ENCODE measurements at regions not wholly inside any gene's neighbourhood (a gene's known extent, or its start where the extent isn't known, plus 50 kb on each side); places are given as distances from the start of the nearest gene placed in this dataset.
A peak's percentile ranks its signal among the peaks of the same experiment; 100 is the strongest.

DNA sequence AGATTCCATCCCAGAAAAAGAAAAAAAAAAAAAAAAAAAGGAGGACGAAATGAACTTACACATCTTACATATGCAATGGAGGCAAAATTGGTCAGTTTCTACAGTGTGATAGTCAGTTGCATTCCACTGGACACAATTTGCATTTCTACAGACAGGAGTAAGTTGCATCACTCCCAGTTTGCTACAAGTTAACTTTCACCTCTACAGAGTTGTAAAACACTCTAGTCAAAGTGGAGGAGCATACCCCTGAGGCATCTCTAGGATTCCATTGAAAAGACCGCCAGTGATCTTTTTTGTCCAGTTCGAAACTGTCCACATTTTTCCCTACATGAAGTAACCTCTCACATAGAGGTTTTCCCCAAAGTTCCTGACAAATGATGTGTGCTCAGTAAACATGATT is 202.8 kb downstream of the VAPA start:
- H3K4me1 Mint-ChIP-seq (ENCODE audit: low read depth): peaks cover 28% of the 10 kb centered on the region
- H3K9me3 Mint-ChIP-seq: no peaks in the 10 kb centered on the region
- H3K27me3 Mint-ChIP-seq: no peaks in the 10 kb centered on the region

GRCh38 chr18:10119528-10119927 is 205.7 kb downstream of the VAPA start:
- H3K9me3 Mint-ChIP-seq: no peaks in the 10 kb centered on the region
- no peaks in the 10 kb centered on the region for H3K36me3 Mint-ChIP-seq (ENCODE audit: low read depth)
- no peaks in the 10 kb centered on the region for H3K27me3 Mint-ChIP-seq
- H3K4me1 Mint-ChIP-seq (ENCODE audit: low read depth): peaks cover 21% of the 10 kb centered on the region
- no peak overlapping the region for H3K4me3 Mint-ChIP-seq
- H3K27ac Mint-ChIP-seq: no peak overlapping the region
- intact Hi-C loops (cut with micrococcal nuclease): no loop called here

More for the DNA sequence above, 202.8 kb downstream of the VAPA start:
- intact Hi-C loops (cut with micrococcal nuclease): no loop called here
- H3K27ac Mint-ChIP-seq: no peak overlapping the region
- no peak overlapping the region for H3K4me3 Mint-ChIP-seq
- H3K36me3 Mint-ChIP-seq (ENCODE audit: low read depth): no peaks in the 10 kb centered on the region

DNA sequence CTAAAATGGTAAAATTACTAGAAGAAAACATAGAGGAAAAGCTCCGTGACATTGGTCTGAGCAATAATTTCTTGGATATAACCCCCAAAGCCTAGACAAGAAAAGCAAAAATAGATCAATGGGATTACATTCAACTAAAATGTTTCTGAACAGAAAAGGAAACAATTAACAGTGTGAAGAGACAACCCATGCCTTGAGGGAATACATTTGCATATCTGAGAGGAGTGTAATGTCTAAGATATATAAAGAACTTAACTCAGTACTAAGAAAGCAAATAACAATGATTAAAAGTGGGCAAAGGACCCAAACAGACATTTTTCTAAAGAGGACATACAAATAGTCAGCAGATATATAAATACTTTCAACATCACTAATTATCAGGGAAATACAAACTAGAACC is 206.2 kb downstream of the VAPA start:
- H3K27ac Mint-ChIP-seq: no peak overlapping the region
- no peaks in the 10 kb centered on the region for H3K36me3 Mint-ChIP-seq (ENCODE audit: low read depth)
- H3K4me3 Mint-ChIP-seq: no peak overlapping the region
- no peaks in the 10 kb centered on the region for H3K9me3 Mint-ChIP-seq
- intact Hi-C loops (cut with micrococcal nuclease): no loop called here
- peaks cover 21% of the 10 kb centered on the region for H3K4me1 Mint-ChIP-seq (ENCODE audit: low read depth)
- no peaks in the 10 kb centered on the region for H3K27me3 Mint-ChIP-seq

GRCh38 chr18:10120622-10121021 is 206.8 kb downstream of the VAPA start:
- Mint-ChIP-seq H3K27ac (no peak overlapping the region), H3K4me1 (ENCODE audit: low read depth) (peaks cover 23% of the 10 kb centered on the region), H3K9me3 (no peaks in the 10 kb centered on the region), H3K36me3 (ENCODE audit: low read depth) (no peaks in the 10 kb centered on the region), H3K27me3 (no peaks in the 10 kb centered on the region), H3K4me3 (no peak overlapping the region)
- intact Hi-C loops (cut with micrococcal nuclease): no loop called here

GRCh38 chr18:10121028-10121427 is 207.2 kb downstream of the VAPA start:
- intact Hi-C loops (cut with micrococcal nuclease): no loop called here
- Mint-ChIP-seq H3K27ac (no peak overlapping the region), H3K27me3 (no peaks in the 10 kb centered on the region), H3K36me3 (ENCODE audit: low read depth) (no peaks in the 10 kb centered on the region), H3K4me3 (no peak overlapping the region), H3K9me3 (no peaks in the 10 kb centered on the region), H3K4me1 (ENCODE audit: low read depth) (peaks cover 21% of the 10 kb centered on the region)

DNA sequence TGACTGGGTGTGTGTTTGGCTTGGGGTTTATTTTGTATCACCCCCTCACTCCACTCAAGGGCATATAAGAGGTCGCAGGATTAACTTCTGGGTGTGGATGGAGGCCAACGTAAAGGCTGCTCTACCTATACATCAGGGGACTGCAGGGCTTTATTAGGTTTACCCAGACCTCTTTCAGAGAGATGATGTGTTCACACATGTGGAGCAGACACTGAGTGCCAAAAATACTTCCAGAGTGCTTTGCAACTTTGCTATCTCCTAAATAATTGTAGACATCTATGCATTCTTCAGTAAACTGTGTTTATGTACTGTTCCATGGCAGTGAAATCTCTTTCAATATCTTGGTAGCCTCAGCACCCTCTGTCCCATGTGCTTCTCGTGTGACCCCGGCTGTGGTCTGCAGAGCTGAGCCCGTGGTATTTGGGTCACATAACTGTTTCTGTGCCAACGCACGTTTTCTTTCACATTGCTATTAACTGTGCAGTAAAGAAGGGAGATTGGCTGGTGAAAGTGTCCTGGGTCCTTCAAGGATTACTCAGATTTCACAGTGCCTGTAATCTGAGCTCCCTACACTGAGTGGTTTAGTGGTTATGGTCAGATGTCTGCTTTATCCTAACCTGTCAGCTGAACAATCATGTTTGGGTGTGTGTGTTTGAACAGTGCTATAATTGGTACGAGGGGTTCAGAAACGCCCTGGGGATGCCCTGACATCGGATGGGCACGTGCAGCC is 208.1 kb downstream of the VAPA start:
- Mint-ChIP-seq H3K4me1 (ENCODE audit: low read depth) (peaks cover 21% of the 10 kb centered on the region), H3K27me3 (no peaks in the 10 kb centered on the region), H3K36me3 (ENCODE audit: low read depth) (no peaks in the 10 kb centered on the region), H3K27ac (no peak overlapping the region), H3K9me3 (no peaks in the 10 kb centered on the region), H3K4me3 (no peak overlapping the region)
- intact Hi-C loops (cut with micrococcal nuclease): no loop called here

DNA sequence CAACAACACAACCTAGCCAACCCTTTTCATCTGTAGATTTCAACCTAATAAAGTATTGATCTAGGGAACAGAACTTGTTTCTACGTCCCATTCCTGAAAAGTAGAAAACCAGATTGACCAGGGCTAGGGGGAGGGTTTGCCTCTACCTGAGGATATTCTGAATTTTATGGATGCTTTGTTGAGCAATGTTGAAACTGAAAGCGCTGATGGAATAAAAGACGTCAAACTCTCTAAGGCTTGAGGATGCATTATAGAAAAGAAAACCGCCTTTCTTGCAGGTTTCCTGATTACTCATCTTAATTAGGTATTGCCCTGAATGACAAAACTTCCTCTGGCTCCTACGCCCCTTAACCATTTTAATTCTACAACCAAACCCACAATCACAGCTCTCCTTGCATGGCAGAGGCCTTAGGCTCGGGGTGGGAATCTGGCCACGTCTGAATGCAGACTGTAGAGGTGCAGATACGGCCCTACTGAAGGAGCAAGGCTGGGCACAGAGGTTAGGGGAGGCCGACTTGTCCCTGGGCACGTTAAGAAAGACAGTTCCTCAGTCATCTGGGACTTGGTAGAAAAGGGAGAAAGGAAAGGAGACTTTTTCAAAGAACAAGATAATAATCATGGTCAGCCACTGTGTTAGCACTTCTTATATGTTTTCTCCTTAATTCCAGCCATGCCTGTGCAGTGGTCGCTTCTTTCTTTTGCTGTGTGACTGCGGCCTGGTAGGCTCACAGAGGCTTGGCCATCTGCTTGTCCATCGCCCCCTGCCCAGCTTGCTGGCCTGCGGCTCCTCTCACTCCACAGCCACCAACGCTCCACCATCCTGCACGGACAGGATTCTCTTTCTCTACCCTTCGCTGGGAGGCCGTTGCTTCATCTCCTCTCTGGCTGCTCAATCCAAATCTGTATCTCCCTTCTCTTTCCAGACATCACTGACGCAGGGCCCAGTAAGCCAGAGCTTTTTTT is 209.5 kb downstream of the VAPA start:
- no peaks in the 10 kb centered on the region for H3K27me3 Mint-ChIP-seq
- no peaks in the 10 kb centered on the region for H3K36me3 Mint-ChIP-seq (ENCODE audit: low read depth)
- no peaks in the 10 kb centered on the region for H3K9me3 Mint-ChIP-seq
- peaks cover 21% of the 10 kb centered on the region for H3K4me1 Mint-ChIP-seq (ENCODE audit: low read depth)
- H3K4me3 Mint-ChIP-seq: no peak overlapping the region
- peak overlapping the region; percentile 10 for H3K27ac Mint-ChIP-seq
- intact Hi-C loops (cut with micrococcal nuclease): no loop called here

- H3K27ac Mint-ChIP-seq: peak overlapping the region; percentile 5
Measured at GRCh38 chr18:10124071-10124470, 210.3 kb downstream of the VAPA start.

DNA sequence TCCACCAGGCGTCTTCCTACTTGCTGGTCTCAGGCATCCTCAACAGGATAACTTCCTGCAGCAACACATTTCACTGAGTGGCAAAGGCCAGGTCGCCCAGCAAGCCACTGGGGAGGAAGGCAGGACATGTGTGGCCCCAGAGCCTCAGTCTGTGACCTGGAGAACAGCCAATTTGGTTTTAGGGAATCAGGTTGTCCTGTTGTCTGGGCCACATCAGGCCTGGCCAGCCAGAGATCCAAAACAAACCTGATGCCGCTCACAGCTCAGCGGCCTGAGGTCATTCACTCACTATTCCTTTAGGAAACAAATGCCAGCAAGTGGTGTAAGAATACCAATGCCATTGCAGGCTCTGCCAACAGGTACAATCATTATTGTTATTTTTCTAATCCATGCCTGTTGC is 210.7 kb downstream of the VAPA start:
- Mint-ChIP-seq H3K27ac (peak overlapping the region; percentile 5), H3K9me3 (no peaks in the 10 kb centered on the region), H3K4me1 (ENCODE audit: low read depth) (peaks cover 21% of the 10 kb centered on the region), H3K36me3 (ENCODE audit: low read depth) (no peaks in the 10 kb centered on the region), H3K27me3 (no peaks in the 10 kb centered on the region), H3K4me3 (no peak overlapping the region)
- intact Hi-C loops (cut with micrococcal nuclease): no loop called here

More at GRCh38 chr18:10124071-10124470, 210.3 kb downstream of the VAPA start:
- Mint-ChIP-seq H3K4me1 (ENCODE audit: low read depth) (peaks cover 21% of the 10 kb centered on the region), H3K9me3 (no peaks in the 10 kb centered on the region), H3K4me3 (no peak overlapping the region), H3K36me3 (ENCODE audit: low read depth) (no peaks in the 10 kb centered on the region), H3K27me3 (no peaks in the 10 kb centered on the region)
- intact Hi-C loops (cut with micrococcal nuclease): no loop called here

DNA sequence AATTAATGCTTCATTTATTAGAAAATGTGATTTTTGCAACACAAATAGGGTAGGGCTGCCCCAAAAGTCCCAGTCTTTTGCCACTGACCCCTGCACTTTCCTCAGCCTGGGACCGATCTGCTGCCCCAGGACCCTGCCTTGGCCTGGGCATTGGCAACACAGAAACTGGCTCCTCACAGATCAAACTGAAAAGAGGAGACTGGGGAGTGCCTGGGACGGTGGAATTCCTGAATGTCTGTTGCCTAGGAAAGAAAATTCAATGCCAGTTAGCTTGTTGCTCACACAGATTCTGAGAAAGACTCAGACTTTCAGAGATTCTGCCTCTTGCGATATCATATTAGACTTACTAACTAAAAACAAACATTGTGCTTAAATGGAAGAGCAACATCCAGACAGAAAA is 211.2 kb downstream of the VAPA start:
- H3K27ac Mint-ChIP-seq: no peak overlapping the region
- no peaks in the 10 kb centered on the region for H3K9me3 Mint-ChIP-seq
- no peaks in the 10 kb centered on the region for H3K36me3 Mint-ChIP-seq (ENCODE audit: low read depth)
- no peaks in the 10 kb centered on the region for H3K27me3 Mint-ChIP-seq
- peaks cover 21% of the 10 kb centered on the region for H3K4me1 Mint-ChIP-seq (ENCODE audit: low read depth)
- H3K4me3 Mint-ChIP-seq: no peak overlapping the region
- intact Hi-C loops (cut with micrococcal nuclease): no loop called here

- H3K27me3 Mint-ChIP-seq: peaks cover 15% of the 10 kb centered on the region
- H3K4me1 Mint-ChIP-seq (ENCODE audit: low read depth): peaks cover 43% of the 10 kb centered on the region
- no peak overlapping the region for H3K27ac Mint-ChIP-seq
- H3K4me3 Mint-ChIP-seq: no peak overlapping the region
- H3K9me3 Mint-ChIP-seq: no peaks in the 10 kb centered on the region
- H3K36me3 Mint-ChIP-seq (ENCODE audit: low read depth): no peaks in the 10 kb centered on the region
- intact Hi-C loops (cut with micrococcal nuclease): no loop called here
Measured at GRCh38 chr18:10127729-10128128, 213.9 kb downstream of the VAPA start.

DNA sequence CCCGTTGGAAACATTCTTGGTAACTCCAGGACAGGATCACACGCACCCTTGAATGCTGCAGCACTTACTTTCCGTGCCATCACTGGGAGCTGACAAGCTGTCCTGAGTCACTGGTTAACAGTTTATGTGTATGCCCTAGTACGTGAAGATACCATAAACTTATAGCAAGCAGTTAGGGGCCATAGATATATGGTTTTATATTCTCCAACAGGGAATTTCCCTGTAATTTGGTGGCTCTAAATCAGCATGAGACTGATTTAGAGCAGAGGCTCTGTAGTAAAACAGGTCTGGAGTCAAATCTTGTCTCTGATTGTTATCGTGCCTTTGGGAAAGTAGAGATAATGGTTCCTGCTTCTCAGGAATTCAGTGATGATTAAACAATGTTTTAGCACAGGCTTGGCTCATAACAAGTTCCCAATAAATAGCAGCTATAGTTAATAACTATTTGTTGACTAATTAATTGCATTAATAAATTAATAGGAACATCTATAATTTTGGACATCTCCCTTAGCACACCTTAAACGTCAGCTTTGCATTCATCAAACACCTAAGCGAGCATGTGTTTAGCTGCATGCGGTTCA is 215.2 kb downstream of the VAPA start:
- no peak overlapping the region for H3K4me3 Mint-ChIP-seq
- peaks cover 23% of the 10 kb centered on the region for H3K27me3 Mint-ChIP-seq
- no peaks in the 10 kb centered on the region for H3K36me3 Mint-ChIP-seq (ENCODE audit: low read depth)
- H3K9me3 Mint-ChIP-seq: no peaks in the 10 kb centered on the region
- peaks cover 32% of the 10 kb centered on the region for H3K4me1 Mint-ChIP-seq (ENCODE audit: low read depth)
- H3K27ac Mint-ChIP-seq: no peak overlapping the region
- intact Hi-C loops (cut with micrococcal nuclease): no loop called here

GRCh38 chr18:10130606-10131005 is 216.8 kb downstream of the VAPA start:
- Mint-ChIP-seq H3K27ac (no peak overlapping the region), H3K4me3 (no peak overlapping the region), H3K27me3 (peaks cover 27% of the 10 kb centered on the region), H3K36me3 (ENCODE audit: low read depth) (no peaks in the 10 kb centered on the region), H3K4me1 (ENCODE audit: low read depth) (peaks cover 22% of the 10 kb centered on the region), H3K9me3 (no peaks in the 10 kb centered on the region)
- intact Hi-C loops (cut with micrococcal nuclease): no loop called here

GRCh38 chr18:10131081-10131459 is 217.3 kb downstream of the VAPA start:
- Mint-ChIP-seq H3K27ac (no peak overlapping the region), H3K9me3 (no peaks in the 10 kb centered on the region), H3K4me1 (ENCODE audit: low read depth) (peaks cover 22% of the 10 kb centered on the region), H3K4me3 (no peak overlapping the region), H3K27me3 (peaks cover 27% of the 10 kb centered on the region), H3K36me3 (ENCODE audit: low read depth) (no peaks in the 10 kb centered on the region)
- intact Hi-C loops (cut with micrococcal nuclease): no loop called here
